Activated T-helper 1 cell treated with anti-CD3 and anti-CD28 coated beads, Interleukin-12 subunit alpha, Interleukin-12 subunit beta, Interleukin-2, Interleukin-4 antibody, amounts not matched to agents 30 ng/mL and 10 ng/mL and 1 ng/mL, durations not matched to agents 14 hours and 24 hours and 36 hours (primary cell): ENCODE measurements at regions not wholly inside any gene's neighbourhood (a gene's known extent, or its start where the extent isn't known, plus 50 kb on each side); places are given as distances from the start of the nearest gene placed in this dataset.
"Not testable (repeated sequence)": the region's sequence is repeated elsewhere in the genome, so short reads cannot be mapped to it uniquely, and the experiment has no call there.

Experiments used
- DNase-seq: peaks from one replicate; pipeline ENCODE4 v3.0.0; 2021; ENCODE audit warnings: low spot score
- H3K27ac Mint-ChIP-seq: one replicate; pipeline ENCODE4 v1.8.0; 2021; ENCODE audit warnings: mild to moderate bottlenecking, mixed read lengths
- H3K27me3 Mint-ChIP-seq: one replicate; pipeline ENCODE4 v1.8.0; 2022; ENCODE audit warnings: mild to moderate bottlenecking, moderate library complexity, mixed read lengths; ENCODE audit not compliant: insufficient read depth
- H3K36me3 Mint-ChIP-seq: one replicate; pipeline ENCODE4 v1.8.0; 2021; ENCODE audit warnings: low read depth, mixed read lengths
- H3K4me1 Mint-ChIP-seq: one replicate; pipeline ENCODE4 v1.8.0; 2021; ENCODE audit warnings: low read depth, mixed read lengths
- H3K4me3 Mint-ChIP-seq: one replicate; pipeline ENCODE4 v1.8.0; 2021; ENCODE audit warnings: mild to moderate bottlenecking, moderate library complexity, mixed read lengths
- H3K9me3 Mint-ChIP-seq: one replicate; pipeline ENCODE4 v1.8.0; 2021; ENCODE audit warnings: mixed read lengths
- intact Hi-C: fragments of 100-400 bp; cut with micrococcal nuclease; formaldehyde crosslinking; loops from one replicate; pipeline ENCODE4 v1.15.1; 2024

- H3K27me3 Mint-ChIP-seq, H3K27ac Mint-ChIP-seq, H3K4me3 Mint-ChIP-seq, H3K4me1 Mint-ChIP-seq, H3K36me3 Mint-ChIP-seq, intact Hi-C loops, DNase-seq: not testable (repeated sequence)
- H3K9me3 Mint-ChIP-seq = peaks cover 15% of the 10 kb centered on the region
Observed at GRCh38 chr7:113269592-113269991, 151.2 kb upstream of the SMIM30 start.

GRCh38 chr7:113268757-113269156 lies 150.4 kb upstream of the SMIM30 start:
- H3K27ac Mint-ChIP-seq = no peak overlapping the region
- peaks cover 15% of the 10 kb centered on the region for H3K9me3 Mint-ChIP-seq
- no peak overlapping the region for H3K4me3 Mint-ChIP-seq
- no peaks in the 10 kb centered on the region for H3K27me3 Mint-ChIP-seq
- intact Hi-C loops = no loop called here
- no peaks in the 10 kb centered on the region for H3K36me3 Mint-ChIP-seq
- H3K4me1 Mint-ChIP-seq = no peaks in the 10 kb centered on the region
- DNase-seq = no peak

GRCh38 chr7:113267885-113268284 lies 149.5 kb upstream of the SMIM30 start:
- Mint-ChIP-seq H3K36me3 (no peaks in the 10 kb centered on the region), H3K27me3 (no peaks in the 10 kb centered on the region), H3K4me1 (no peaks in the 10 kb centered on the region), H3K4me3 (no peak overlapping the region), H3K9me3 (peaks cover 15% of the 10 kb centered on the region), H3K27ac (no peak overlapping the region)
- intact Hi-C loops = no loop called here
- no peak for DNase-seq

- Mint-ChIP-seq H3K4me1 (no peaks in the 10 kb centered on the region), H3K4me3 (no peak overlapping the region), H3K27me3 (no peaks in the 10 kb centered on the region), H3K27ac (no peak overlapping the region), H3K9me3 (peaks cover 15% of the 10 kb centered on the region), H3K36me3 (no peaks in the 10 kb centered on the region)
- DNase-seq = no peak
- intact Hi-C loops = no loop called here
Observed at GRCh38 chr7:113267271-113267670, 148.9 kb upstream of the SMIM30 start.

GRCh38 chr7:113263749-113264148 lies 145.4 kb upstream of the SMIM30 start:
- H3K4me3 Mint-ChIP-seq = no peak overlapping the region
- H3K4me1 Mint-ChIP-seq = no peaks in the 10 kb centered on the region
- H3K27ac Mint-ChIP-seq = no peak overlapping the region
- intact Hi-C loops = no loop called here
- H3K27me3 Mint-ChIP-seq = no peaks in the 10 kb centered on the region
- no peak for DNase-seq
- H3K36me3 Mint-ChIP-seq = no peaks in the 10 kb centered on the region
- no peaks in the 10 kb centered on the region for H3K9me3 Mint-ChIP-seq

GRCh38 chr7:113263215-113263742 lies 144.9 kb upstream of the SMIM30 start:
- DNase-seq, intact Hi-C loops, H3K27me3 Mint-ChIP-seq, H3K9me3 Mint-ChIP-seq, H3K4me3 Mint-ChIP-seq, H3K27ac Mint-ChIP-seq, H3K4me1 Mint-ChIP-seq, H3K36me3 Mint-ChIP-seq: not testable (repeated sequence)

- Mint-ChIP-seq H3K27me3 (no peaks in the 10 kb centered on the region), H3K9me3 (no peaks in the 10 kb centered on the region), H3K4me1 (no peaks in the 10 kb centered on the region)
Observed at GRCh38 chr7:113256883-113257531, 138.7 kb upstream of the SMIM30 start.

GRCh38 chr7:113247198-113247597 lies 128.8 kb upstream of the SMIM30 start:
- Mint-ChIP-seq H3K4me3 (no peak overlapping the region), H3K27ac (no peak overlapping the region), H3K4me1 (no peaks in the 10 kb centered on the region), H3K36me3 (no peaks in the 10 kb centered on the region), H3K27me3 (no peaks in the 10 kb centered on the region), H3K9me3 (no peaks in the 10 kb centered on the region)
- DNase-seq = no peak
- intact Hi-C loops = no loop called here

More at GRCh38 chr7:113256883-113257531, 138.7 kb upstream of the SMIM30 start:
- no peak overlapping the region for H3K4me3 Mint-ChIP-seq
- DNase-seq = no peak
- intact Hi-C loops = no loop called here
- H3K27ac Mint-ChIP-seq = no peak overlapping the region
- H3K36me3 Mint-ChIP-seq = no peaks in the 10 kb centered on the region

GRCh38 chr7:113246738-113247137 lies 128.4 kb upstream of the SMIM30 start:
- no peak overlapping the region for H3K4me3 Mint-ChIP-seq
- no peaks in the 10 kb centered on the region for H3K9me3 Mint-ChIP-seq
- no peak overlapping the region for H3K27ac Mint-ChIP-seq
- H3K36me3 Mint-ChIP-seq = no peaks in the 10 kb centered on the region
- no peaks in the 10 kb centered on the region for H3K27me3 Mint-ChIP-seq
- intact Hi-C loops = no loop called here
- DNase-seq = no peak
- H3K4me1 Mint-ChIP-seq = no peaks in the 10 kb centered on the region

GRCh38 chr7:113232885-113233284 lies 114.5 kb upstream of the SMIM30 start:
- DNase-seq = no peak
- Mint-ChIP-seq H3K4me1 (no peaks in the 10 kb centered on the region), H3K4me3 (no peak overlapping the region), H3K27ac (no peak overlapping the region), H3K9me3 (no peaks in the 10 kb centered on the region), H3K27me3 (no peaks in the 10 kb centered on the region), H3K36me3 (no peaks in the 10 kb centered on the region)
- intact Hi-C loops = no loop called here

GRCh38 chr7:113230691-113231090 lies 112.3 kb upstream of the SMIM30 start:
- DNase-seq = no peak
- intact Hi-C loops = no loop called here
- Mint-ChIP-seq H3K9me3 (no peaks in the 10 kb centered on the region), H3K27ac (no peak overlapping the region), H3K4me1 (no peaks in the 10 kb centered on the region), H3K36me3 (no peaks in the 10 kb centered on the region), H3K4me3 (no peak overlapping the region), H3K27me3 (no peaks in the 10 kb centered on the region)

GRCh38 chr7:113217314-113217713 lies 99.0 kb upstream of the SMIM30 start:
- intact Hi-C loops = no loop called here
- H3K27me3 Mint-ChIP-seq = no peaks in the 10 kb centered on the region
- no peaks in the 10 kb centered on the region for H3K4me1 Mint-ChIP-seq
- no peaks in the 10 kb centered on the region for H3K9me3 Mint-ChIP-seq
- H3K4me3 Mint-ChIP-seq = no peak overlapping the region
- H3K27ac Mint-ChIP-seq = no peak overlapping the region
- H3K36me3 Mint-ChIP-seq = no peaks in the 10 kb centered on the region
- DNase-seq = no peak

GRCh38 chr7:113216038-113216437 lies 97.7 kb upstream of the SMIM30 start:
- Mint-ChIP-seq H3K9me3 (no peaks in the 10 kb centered on the region), H3K4me1 (no peaks in the 10 kb centered on the region), H3K4me3 (no peak overlapping the region), H3K36me3 (no peaks in the 10 kb centered on the region), H3K27ac (no peak overlapping the region), H3K27me3 (no peaks in the 10 kb centered on the region)
- DNase-seq = no peak
- intact Hi-C loops = no loop called here
